PC-3 (cell line): ENCODE measurements at regions not wholly inside any gene's neighbourhood (a gene's known extent, or its start where the extent isn't known, plus 50 kb on each side); places are given as distances from the start of the nearest gene placed in this dataset.

Experiments
- ATAC-seq: fragments of 200-7000 bp; cut with Tn5 transposase; 2 replicates; pipeline ENCODE4 v1.9.1; 2020; ENCODE audit warnings: mild to moderate bottlenecking, moderate library complexity
- BruUV-seq: library from RNA; stranded (reverse); fragments of 400-500 nt; replicated peaks from 2 replicates; lab custom pipeline; 2021; lab: Mats Ljungman, UMichigan
- CTCF ChIA-PET: fragments of 300-600 bp; sonication (Branson Sonifier 250); formaldehyde crosslinking; loops from one replicate; lab custom pipeline; 2022; ENCODE audit warnings: antibody characterized with exemption; lab: Charles Lee
- POLR2A ChIA-PET: fragments of 300-600 bp; sonication (Branson Sonifier 250); formaldehyde crosslinking; loops from one replicate; lab custom pipeline; 2022; ENCODE audit warnings: antibody characterized with exemption; ENCODE audit not compliant: unreplicated experiment; lab: Charles Lee
- DNase-seq: peaks from one replicate; pipeline ENCODE4 v3.0.0-alpha.2; 2015
- H2AFZ ChIP-seq: fragments of 300-600 bp; sonication (generic); 2 replicates; pipeline ENCODE4 v1.6.0; 2016; ENCODE audit warnings: antibody characterized with exemption, low read length
- H3F3A ChIP-seq: fragments of 300-600 bp; sonication (generic); one replicate; pipeline ENCODE4 v1.6.0; 2017; ENCODE audit warnings: antibody characterized with exemption, low read length, control low read depth, mild to moderate bottlenecking; ENCODE audit not compliant: unreplicated experiment
- H3K27ac ChIP-seq: fragments of 300-600 bp; sonication (generic); 2 replicates; pipeline ENCODE4 v1.5.1; 2016; ENCODE audit warnings: mild to moderate bottlenecking, low read length
- H3K27me3 ChIP-seq: fragments of 300-600 bp; sonication (generic); 2 replicates; pipeline ENCODE4 v1.6.1; 2016; ENCODE audit warnings: low read length, mixed read lengths
- H3K36me3 ChIP-seq: fragments of 300-600 bp; sonication (generic); 2 replicates; pipeline ENCODE4 v1.6.1; 2016; ENCODE audit warnings: low read depth, mixed run types, low read length, mixed read lengths
- H3K4me1 ChIP-seq: fragments of 300-600 bp; sonication (generic); 2 replicates; pipeline ENCODE4 v1.5.1; 2016; ENCODE audit warnings: low read length; ENCODE audit not compliant: insufficient read depth
- H3K4me2 ChIP-seq: fragments of 300-600 bp; sonication (generic); 2 replicates; pipeline ENCODE4 v1.6.0; 2016; ENCODE audit warnings: low read length
- H3K4me3 ChIP-seq: fragments of 300-600 bp; sonication (generic); 2 replicates; pipeline ENCODE4 v1.5.1; 2016; ENCODE audit warnings: mild to moderate bottlenecking, low read length, mixed read lengths
- H3K79me2 ChIP-seq: fragments of 300-600 bp; sonication (generic); 2 replicates; pipeline ENCODE4 v1.6.1; 2017; ENCODE audit warnings: low read length, mixed read lengths
- H3K9ac ChIP-seq: fragments of 300-600 bp; sonication (generic); 2 replicates; pipeline ENCODE4 v1.6.0; 2016; ENCODE audit warnings: mild to moderate bottlenecking, low read length
- H3K9me2 ChIP-seq: fragments of 300-600 bp; sonication (generic); replicated peaks from 2 replicates; pipeline ENCODE4 v1.6.1; 2016; ENCODE audit warnings: mixed run types, low read length, mixed read lengths
- H3K9me3 ChIP-seq: fragments of 300-600 bp; sonication (generic); 2 replicates; pipeline ENCODE4 v1.6.1; 2016; ENCODE audit warnings: low read length, mixed read lengths
- H4K20me1 ChIP-seq: fragments of 300-600 bp; sonication (generic); 2 replicates; pipeline ENCODE4 v1.6.1; 2016; ENCODE audit warnings: low read length, mixed read lengths
- EZH2 ChIP-seq: fragments of 300-600 bp; sonication (generic); IDR thresholded peaks from one replicate; pipeline ENCODE4 v1.6.1; 2017; ENCODE audit warnings: antibody characterized with exemption, mild to moderate bottlenecking, low read length; ENCODE audit not compliant: unreplicated experiment
- EZH2phosphoT487 ChIP-seq: fragments of 300-600 bp; sonication (generic); IDR thresholded peaks from 2 replicates; pipeline ENCODE4 v1.6.1; 2018; ENCODE audit warnings: mild to moderate bottlenecking, antibody characterized with exemption, low read length, borderline replicate concordance
- intact Hi-C: fragments of 100-400 bp; cut with micrococcal nuclease; formaldehyde crosslinking; loops from 2 replicates; pipeline ENCODE4 v1.9.0; 2023
- TF ChIP-seq, protein P1 (sequence below): fragments of 300-600 bp; sonication (generic); conservative IDR thresholded peaks from 2 replicates; pipeline ENCODE4 v1.5.1; 2017; ENCODE audit warnings: antibody characterized with exemption, low read depth, mild to moderate bottlenecking, low read length

GRCh38 chr18:72375618-72376017 is 168.5 kb downstream of the CBLN2 start:
- DNase-seq = peak; percentile 36
- no TSS peak for BruUV-seq
- Histone ChIP-seq H3F3A (no peaks in the 10 kb centered on the region), H2AFZ (no peak overlapping the region), H3K9me3 (no peaks in the 10 kb centered on the region), H4K20me1 (no peaks in the 10 kb centered on the region), H3K9me2 (no peaks in the 10 kb centered on the region), H3K27ac (no peak overlapping the region), H3K9ac (no peak overlapping the region), H3K4me2 (no peak overlapping the region), H3K4me1 (no peaks in the 10 kb centered on the region), H3K4me3 (no peak overlapping the region), H3K79me2 (no peaks in the 10 kb centered on the region), H3K27me3 (no peaks in the 10 kb centered on the region), H3K36me3 (no peaks in the 10 kb centered on the region)
- intact Hi-C loops = no loop called here
- ATAC-seq = peak; percentile 67
- TF ChIP-seq EZH2phosphoT487 = no peak
- ChIA-PET CTCF (no interaction called here), POLR2A (no interaction called here)

DNA sequence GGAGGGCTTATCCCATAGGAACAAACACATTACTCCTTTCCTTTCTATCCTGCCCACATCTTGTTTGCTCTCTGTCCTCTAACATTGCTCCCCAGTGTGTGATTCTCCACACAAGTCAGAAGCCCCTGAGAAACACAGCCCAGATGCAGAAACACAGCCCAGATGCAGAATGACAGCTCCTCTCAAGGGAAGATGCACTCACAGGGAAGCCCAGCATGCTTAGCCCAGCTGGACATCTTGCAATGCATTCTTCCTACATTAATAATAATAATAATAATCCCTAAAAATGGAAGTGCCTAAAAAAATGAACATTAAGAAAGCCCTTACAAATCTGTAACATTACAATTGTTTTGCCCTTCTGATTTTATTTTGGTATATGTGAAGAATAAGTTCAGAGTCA is 172.1 kb downstream of the CBLN2 start:
- H3K9me3 ChIP-seq = no peaks in the 10 kb centered on the region
- H3K27ac ChIP-seq = no peak overlapping the region
- ChIA-PET POLR2A (no interaction called here), CTCF (no interaction called here)
- no peaks in the 10 kb centered on the region for H3F3A ChIP-seq
- H3K36me3 ChIP-seq = no peaks in the 10 kb centered on the region
- no peaks in the 10 kb centered on the region for H3K4me1 ChIP-seq
- ATAC-seq (no peak), DNase-seq (no peak)
- no peak overlapping the region for H3K4me3 ChIP-seq
- intact Hi-C loops = no loop called here
- TF ChIP-seq, protein P1, sequence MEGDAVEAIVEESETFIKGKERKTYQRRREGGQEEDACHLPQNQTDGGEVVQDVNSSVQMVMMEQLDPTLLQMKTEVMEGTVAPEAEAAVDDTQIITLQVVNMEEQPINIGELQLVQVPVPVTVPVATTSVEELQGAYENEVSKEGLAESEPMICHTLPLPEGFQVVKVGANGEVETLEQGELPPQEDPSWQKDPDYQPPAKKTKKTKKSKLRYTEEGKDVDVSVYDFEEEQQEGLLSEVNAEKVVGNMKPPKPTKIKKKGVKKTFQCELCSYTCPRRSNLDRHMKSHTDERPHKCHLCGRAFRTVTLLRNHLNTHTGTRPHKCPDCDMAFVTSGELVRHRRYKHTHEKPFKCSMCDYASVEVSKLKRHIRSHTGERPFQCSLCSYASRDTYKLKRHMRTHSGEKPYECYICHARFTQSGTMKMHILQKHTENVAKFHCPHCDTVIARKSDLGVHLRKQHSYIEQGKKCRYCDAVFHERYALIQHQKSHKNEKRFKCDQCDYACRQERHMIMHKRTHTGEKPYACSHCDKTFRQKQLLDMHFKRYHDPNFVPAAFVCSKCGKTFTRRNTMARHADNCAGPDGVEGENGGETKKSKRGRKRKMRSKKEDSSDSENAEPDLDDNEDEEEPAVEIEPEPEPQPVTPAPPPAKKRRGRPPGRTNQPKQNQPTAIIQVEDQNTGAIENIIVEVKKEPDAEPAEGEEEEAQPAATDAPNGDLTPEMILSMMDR = no peak
- TF ChIP-seq EZH2phosphoT487 (no peak), EZH2 (no peak)
- H2AFZ ChIP-seq = no peak overlapping the region
- H3K9ac ChIP-seq = no peak overlapping the region
- no peaks in the 10 kb centered on the region for H3K9me2 ChIP-seq
- no peaks in the 10 kb centered on the region for H4K20me1 ChIP-seq
- no TSS peak for BruUV-seq
- H3K79me2 ChIP-seq = no peaks in the 10 kb centered on the region
- no peaks in the 10 kb centered on the region for H3K27me3 ChIP-seq
- H3K4me2 ChIP-seq = no peak overlapping the region

DNA sequence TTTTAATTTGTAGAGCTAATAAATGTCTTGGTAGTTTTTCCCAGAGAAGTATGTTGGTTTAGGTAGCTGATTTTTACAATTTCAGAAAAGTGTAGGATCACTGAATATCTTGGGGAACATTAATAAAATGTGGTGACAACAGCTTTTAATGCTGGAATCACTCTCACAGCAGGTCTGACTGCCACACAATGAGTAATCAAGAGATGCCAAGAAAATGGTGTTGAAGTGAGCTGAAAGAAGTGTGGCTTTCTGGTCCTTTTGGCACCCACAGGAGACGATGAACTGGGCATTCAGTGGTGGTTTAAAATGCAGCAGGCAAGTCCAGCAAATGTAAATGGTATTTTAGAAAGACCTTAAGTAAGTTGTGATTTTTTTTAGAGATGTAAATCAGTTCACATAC is 175.8 kb downstream of the CBLN2 start:
- no TSS peak for BruUV-seq

More for the DNA sequence above, 175.8 kb downstream of the CBLN2 start:
- Histone ChIP-seq H3K36me3 (no peaks in the 10 kb centered on the region), H3F3A (no peaks in the 10 kb centered on the region), H3K9ac (no peak overlapping the region), H3K4me2 (no peak overlapping the region), H3K79me2 (no peaks in the 10 kb centered on the region), H4K20me1 (no peaks in the 10 kb centered on the region), H3K9me2 (no peaks in the 10 kb centered on the region), H3K27ac (no peak overlapping the region), H3K4me1 (no peaks in the 10 kb centered on the region), H3K9me3 (no peaks in the 10 kb centered on the region), H3K4me3 (no peak overlapping the region), H2AFZ (no peak overlapping the region), H3K27me3 (no peaks in the 10 kb centered on the region)
- intact Hi-C loops = no loop called here
- no peak for ATAC-seq
- ChIA-PET POLR2A (no interaction called here), CTCF (no interaction called here)
- no peak for DNase-seq
- TF ChIP-seq EZH2phosphoT487 (no peak), EZH2 (no peak)
- TF ChIP-seq, protein P1 = no peak
